Nephron progenitor cell (in vitro differentiated cells): ENCODE measurements at regions not wholly inside any gene's neighbourhood (a gene's known extent, or its start where the extent isn't known, plus 50 kb on each side); places are given as distances from the start of the nearest gene placed in this dataset.
A peak's percentile ranks its signal among the peaks of the same experiment; 100 is the strongest.

Source experiments
- DNase-seq: peaks from one replicate; pipeline ENCODE4 v3.0.0; 2021
- H3K27ac Mint-ChIP-seq: 2 replicates; pipeline ENCODE4 v1.8.0; 2021; ENCODE audit warnings: mild to moderate bottlenecking, moderate library complexity, mixed read lengths
- H3K27me3 Mint-ChIP-seq: 2 replicates; pipeline ENCODE4 v1.8.0; 2021; ENCODE audit warnings: mild to moderate bottlenecking, low read depth, mixed read lengths; ENCODE audit not compliant: poor library complexity
- H3K36me3 Mint-ChIP-seq: 2 replicates; pipeline ENCODE4 v1.8.0; 2021; ENCODE audit warnings: low read depth, mixed read lengths
- H3K4me1 Mint-ChIP-seq: 2 replicates; pipeline ENCODE4 v1.8.0; 2021; ENCODE audit warnings: mixed read lengths
- H3K4me3 Mint-ChIP-seq: 2 replicates; pipeline ENCODE4 v1.8.0; 2021; ENCODE audit warnings: mild to moderate bottlenecking, moderate library complexity, mixed read lengths
- H3K9me3 Mint-ChIP-seq: 2 replicates; pipeline ENCODE4 v1.8.0; 2021; ENCODE audit warnings: mild to moderate bottlenecking, moderate library complexity, mixed read lengths
- CTCF ChIP-seq: fragments of 200-600 bp; sonication (generic); IDR thresholded peaks from 2 replicates; pipeline ENCODE4 v1.5.0; 2021; ENCODE audit warnings: antibody characterized with exemption

- no peak for TF ChIP-seq CTCF
- Mint-ChIP-seq H3K4me3 (peak overlapping the region; percentile 22), H3K36me3 (peaks cover 26% of the 10 kb centered on the region), H3K4me1 (peaks cover 76% of the 10 kb centered on the region), H3K9me3 (peaks cover 32% of the 10 kb centered on the region), H3K27ac (peak overlapping the region; percentile 98), H3K27me3 (no peaks in the 10 kb centered on the region)
- no peak for DNase-seq
Observed at GRCh38 chr6:139852488-139853140, 478.2 kb upstream of the CITED2 start.

GRCh38 chr6:139852067-139852466, 477.6 kb upstream of the CITED2 start:
- H3K27ac Mint-ChIP-seq = peak overlapping the region; percentile 98
- peaks cover 32% of the 10 kb centered on the region for H3K9me3 Mint-ChIP-seq
- no peaks in the 10 kb centered on the region for H3K27me3 Mint-ChIP-seq
- H3K4me1 Mint-ChIP-seq = peaks cover 76% of the 10 kb centered on the region
- no peak for DNase-seq
- H3K36me3 Mint-ChIP-seq = peaks cover 26% of the 10 kb centered on the region
- peak overlapping the region; percentile 11 for H3K4me3 Mint-ChIP-seq
- no peak for TF ChIP-seq CTCF

GRCh38 chr6:139851206-139851605, 476.8 kb upstream of the CITED2 start:
- Mint-ChIP-seq H3K27me3 (no peaks in the 10 kb centered on the region), H3K4me1 (peaks cover 76% of the 10 kb centered on the region), H3K27ac (no peak overlapping the region), H3K36me3 (peaks cover 26% of the 10 kb centered on the region), H3K4me3 (no peak overlapping the region), H3K9me3 (peaks cover 32% of the 10 kb centered on the region)
- no peak for DNase-seq
- TF ChIP-seq CTCF = no peak

- H3K27ac Mint-ChIP-seq = no peak overlapping the region
- H3K4me1 Mint-ChIP-seq = peaks cover 74% of the 10 kb centered on the region
- H3K4me3 Mint-ChIP-seq = no peak overlapping the region
- TF ChIP-seq CTCF = no peak
- H3K36me3 Mint-ChIP-seq = peaks cover 26% of the 10 kb centered on the region
- H3K27me3 Mint-ChIP-seq = no peaks in the 10 kb centered on the region
- peaks cover 32% of the 10 kb centered on the region for H3K9me3 Mint-ChIP-seq
- no peak for DNase-seq
Observed at GRCh38 chr6:139850512-139850911, 476.1 kb upstream of the CITED2 start.

- no peak for TF ChIP-seq CTCF
- Mint-ChIP-seq H3K27me3 (no peaks in the 10 kb centered on the region), H3K36me3 (peaks cover 37% of the 10 kb centered on the region), H3K4me3 (no peak overlapping the region), H3K27ac (peak overlapping the region; percentile 46), H3K4me1 (peaks cover 43% of the 10 kb centered on the region), H3K9me3 (peaks cover 50% of the 10 kb centered on the region)
- no peak for DNase-seq
Observed at GRCh38 chr6:139847457-139847813, 473.0 kb upstream of the CITED2 start.
